GM18511 (cell line): ENCODE measurements at regions not wholly inside any gene's neighbourhood (a gene's known extent, or its start where the extent isn't known, plus 50 kb on each side); places are given as distances from the start of the nearest gene placed in this dataset.

Source experiments
- ATAC-seq: cut with Tn5 transposase; IDR thresholded peaks from one replicate; pipeline ENCODE4 v1.9.1; 2021; ENCODE audit warnings: mild to moderate bottlenecking, moderate library complexity; ENCODE audit not compliant: unreplicated experiment

DNA sequence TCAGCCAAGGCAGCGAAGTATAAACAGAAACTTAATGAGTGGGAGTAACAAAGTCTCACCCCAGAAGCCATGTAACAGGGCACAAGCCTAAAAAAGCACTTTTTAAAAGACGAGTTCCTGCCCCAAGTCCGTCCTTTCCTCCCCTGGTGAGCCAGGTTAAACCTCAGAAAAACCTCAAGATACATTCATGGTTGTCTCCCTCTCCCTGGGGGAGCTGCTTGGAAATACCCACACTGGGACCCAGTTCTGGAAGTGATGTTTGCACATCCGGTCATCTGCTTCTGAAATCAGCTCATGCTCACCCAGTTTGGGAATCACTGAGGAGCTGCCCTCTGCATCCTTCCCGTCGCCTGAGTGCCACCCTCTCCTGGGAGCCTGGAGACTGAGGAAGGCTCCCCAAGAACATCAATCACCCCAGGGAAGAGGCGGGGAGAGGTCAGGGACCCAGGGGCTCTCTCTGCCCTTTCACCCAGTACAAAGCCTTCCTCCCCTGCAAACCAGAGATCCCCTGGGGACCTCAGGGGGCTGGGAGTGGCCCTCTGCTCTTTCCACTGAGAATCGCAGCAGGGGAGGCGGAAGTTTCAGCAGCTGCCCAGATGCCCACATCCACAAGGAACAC, 150.6 kb upstream of the AGAP1 start:
- no peak for ATAC-seq

DNA sequence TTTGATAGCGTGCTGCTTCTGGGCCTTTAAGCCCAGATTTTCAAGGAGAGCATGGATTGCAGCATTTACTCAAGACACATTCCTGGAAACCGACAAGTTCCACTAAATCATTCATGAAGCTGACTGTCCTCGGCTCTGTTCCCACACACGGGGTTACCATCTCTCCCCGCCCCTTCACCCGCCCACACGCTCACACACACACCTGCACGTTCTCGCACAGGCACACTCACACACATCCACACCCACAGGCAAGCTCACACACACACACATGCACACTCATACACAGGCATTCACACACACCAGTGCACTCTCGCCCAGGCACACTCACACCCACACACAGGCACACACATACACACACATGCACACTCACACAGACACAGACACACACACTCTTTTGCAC, 150.0 kb upstream of the AGAP1 start:
- ATAC-seq, result no peak

DNA sequence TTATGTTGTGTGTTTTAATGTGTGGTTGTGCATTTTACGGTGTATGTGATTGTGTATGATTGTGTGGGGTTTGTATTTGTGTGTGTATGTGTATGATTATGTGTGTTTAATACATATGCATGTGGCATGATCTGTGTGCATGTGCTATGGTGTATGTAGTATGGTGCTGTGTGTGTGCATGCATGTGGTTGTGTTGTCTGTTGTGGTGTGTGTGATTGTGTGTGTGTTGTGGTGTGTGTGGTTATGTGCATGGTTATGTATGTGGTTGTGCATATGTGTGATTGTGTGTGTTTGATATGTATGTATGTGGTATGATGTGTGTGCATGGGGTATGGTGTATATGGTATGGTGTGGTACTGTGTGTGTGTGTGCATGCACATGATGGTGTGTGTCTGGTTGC, 148.1 kb upstream of the AGAP1 start:
- ATAC-seq, result no peak

DNA sequence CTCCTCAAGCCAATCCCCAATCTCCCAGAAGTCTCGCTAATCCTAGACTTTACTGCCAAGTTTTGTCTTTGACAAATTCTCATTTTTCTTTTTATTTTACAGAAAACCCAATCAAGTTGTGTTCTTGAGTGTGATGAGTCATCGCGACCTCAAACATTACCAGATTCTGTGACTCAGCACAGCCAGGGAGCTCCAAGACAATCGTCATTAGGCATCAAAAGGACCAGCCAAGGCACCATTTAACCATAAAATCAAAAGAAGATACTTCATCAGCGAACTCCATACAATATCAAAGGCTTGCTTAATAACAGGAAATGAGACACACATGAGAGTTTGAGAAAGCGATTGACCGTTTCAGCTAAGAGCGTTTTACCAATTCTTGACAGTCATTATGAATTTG, 146.2 kb upstream of the AGAP1 start:
- ATAC-seq, result no peak

DNA sequence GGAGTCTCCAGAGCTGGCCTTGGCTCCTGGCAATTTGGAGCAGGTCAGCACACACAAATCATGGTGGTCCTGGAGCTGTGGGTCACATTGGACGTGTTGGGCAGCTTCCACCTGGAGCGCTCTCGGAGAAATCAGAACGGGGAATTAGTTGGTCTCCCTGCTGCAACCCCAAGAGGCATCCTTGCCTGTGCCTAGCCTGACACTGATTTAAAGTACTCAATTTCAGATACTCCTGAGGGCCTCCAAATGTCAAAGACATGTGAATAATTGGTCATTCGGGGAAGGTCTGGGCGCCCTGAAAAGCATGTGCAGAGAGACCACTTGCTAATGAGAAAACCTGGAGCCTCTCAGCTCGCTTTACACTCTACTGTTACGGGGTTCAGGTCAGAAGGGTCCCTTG, 145.5 kb upstream of the AGAP1 start:
- no peak for ATAC-seq

DNA sequence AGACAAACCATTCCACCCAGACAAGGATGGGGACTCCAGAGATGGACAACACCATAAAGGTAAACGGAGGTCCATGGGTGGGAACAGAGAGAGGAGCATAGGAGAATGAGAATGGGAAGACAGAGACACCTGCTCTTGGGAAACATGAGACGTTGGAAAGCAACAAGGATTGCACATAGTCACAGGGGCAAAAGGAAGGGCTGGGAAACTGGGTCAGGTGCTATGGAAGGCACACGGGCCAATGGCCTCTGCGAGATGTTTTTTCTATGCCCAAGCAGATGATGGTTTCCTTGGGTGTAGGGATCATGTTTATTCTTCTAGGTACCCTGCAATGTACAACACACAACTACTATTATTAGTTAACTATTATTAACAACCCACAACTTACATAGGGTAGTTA, 143.6 kb upstream of the AGAP1 start:
- ATAC-seq, result no peak

DNA sequence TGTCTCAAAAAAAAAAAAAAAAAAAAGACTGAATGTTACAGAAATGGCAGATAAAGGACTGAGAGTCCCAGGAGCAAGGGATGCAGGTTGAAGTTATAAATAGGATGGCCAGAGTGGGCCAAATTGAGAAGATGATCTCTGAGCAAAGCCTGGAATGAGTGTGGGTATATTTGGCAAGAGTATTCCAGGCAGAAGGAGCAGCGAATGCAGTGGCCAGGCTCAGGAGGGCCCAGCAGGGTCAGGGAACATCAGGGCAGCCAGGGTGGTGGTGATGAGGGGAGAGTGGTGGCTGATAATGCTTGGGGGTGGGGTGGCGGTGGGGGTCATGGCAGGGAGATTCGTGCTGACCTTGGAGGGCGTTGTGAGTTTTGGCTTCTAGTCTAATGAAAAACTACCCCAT, 141.3 kb upstream of the AGAP1 start:
- no peak for ATAC-seq

DNA sequence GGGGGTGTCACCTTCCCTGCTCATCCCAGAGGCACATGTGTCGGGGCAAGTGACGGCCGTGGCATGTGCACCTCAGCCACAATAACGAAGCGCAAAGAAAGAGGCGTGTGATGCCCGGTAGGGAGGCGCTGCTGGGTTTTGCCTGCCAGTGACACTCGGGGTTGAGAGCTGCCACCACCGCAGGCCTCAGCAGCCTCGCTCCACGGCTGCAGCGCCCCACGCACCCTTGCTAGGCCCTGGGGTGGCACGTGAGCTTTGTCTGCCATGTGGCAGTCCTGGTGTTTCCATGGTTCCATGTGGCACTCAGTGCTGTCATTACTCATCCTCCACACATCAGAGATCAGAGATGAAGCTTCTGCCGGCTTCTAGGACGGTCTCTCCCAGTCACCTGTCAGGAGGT, 136.0 kb upstream of the AGAP1 start:
- no peak for ATAC-seq

DNA sequence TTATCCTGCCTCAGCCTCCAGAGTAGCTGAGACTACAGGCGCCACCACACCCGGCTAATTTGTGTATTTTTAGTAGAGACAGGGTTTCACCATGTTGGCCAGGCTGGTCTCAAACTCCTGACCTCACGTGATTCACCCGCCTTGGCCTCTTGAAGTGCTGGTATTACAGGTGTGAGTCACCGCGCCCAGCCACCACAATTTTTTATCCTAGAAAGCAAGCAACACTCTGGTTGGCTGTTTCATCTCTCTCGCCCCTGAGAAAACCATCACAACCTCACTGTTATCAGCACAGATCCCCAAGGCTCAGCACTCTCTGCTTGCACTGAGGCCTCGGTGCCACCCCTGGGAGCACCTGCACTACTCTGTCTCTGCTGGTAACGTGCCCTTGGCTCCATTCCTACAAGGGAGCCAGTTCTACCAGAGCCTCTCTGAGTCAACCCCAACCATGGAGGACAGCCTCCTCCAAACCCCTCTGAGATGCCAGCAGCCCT, 134.8 kb upstream of the AGAP1 start:
- ATAC-seq, result no peak

DNA sequence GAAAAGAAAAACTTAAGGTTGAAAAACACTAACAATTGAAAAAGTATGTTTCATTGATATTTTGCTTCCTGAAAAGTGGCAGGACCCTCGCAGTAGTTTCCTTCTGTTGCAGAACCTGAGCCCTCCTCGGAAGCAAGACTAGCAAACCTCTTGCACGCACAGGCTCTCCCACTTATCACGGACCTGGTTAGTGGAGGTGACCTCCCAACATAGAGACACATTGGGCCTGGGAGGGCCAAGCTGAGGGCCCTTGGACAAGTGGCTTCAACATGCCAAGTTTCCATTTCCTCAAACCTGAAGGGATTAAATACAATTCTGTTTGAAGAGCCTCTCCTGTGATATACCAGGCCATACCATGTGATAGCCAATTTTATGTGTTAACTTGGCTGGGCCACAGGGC, 133.4 kb upstream of the AGAP1 start:
- ATAC-seq, result no peak

DNA sequence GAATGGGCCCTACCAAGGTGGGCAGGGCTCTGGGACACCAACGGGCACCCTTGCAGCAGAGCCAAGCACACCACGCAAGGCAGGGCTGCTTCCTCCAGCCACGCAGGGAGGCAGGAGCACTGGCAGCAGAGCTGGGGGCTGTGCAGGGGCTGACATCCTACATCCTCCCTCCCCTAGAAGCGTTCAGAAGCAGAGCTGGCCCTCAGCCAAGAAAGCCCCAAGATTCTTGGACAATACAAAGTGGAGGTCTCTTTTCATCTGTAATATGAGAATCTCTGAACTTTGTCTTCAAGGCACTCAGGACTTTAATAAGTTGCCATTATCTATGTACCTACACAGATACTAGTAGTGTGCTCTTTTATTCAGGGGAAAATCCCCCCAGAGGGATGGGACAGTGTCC, 128.1 kb upstream of the AGAP1 start:
- no peak for ATAC-seq

DNA sequence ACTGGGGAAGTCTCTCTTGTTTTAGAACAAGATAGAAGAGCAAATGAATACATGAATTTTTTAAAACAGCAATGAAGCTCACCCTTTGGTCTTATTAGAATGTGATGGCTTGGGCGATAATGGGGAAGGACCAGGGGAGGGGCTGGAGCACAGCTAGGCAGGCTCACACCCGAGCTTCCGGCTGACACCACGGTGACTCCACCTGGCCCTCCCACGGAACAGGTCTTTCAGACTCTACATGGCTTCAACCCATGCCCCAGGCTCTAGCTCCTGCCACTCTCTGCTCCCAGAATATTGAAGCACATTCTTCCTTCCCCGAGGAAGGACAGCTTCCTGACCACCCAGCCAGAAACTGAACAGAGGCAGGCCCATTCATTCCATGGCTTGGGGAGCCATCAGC, 127.5 kb upstream of the AGAP1 start:
- ATAC-seq, result no peak

DNA sequence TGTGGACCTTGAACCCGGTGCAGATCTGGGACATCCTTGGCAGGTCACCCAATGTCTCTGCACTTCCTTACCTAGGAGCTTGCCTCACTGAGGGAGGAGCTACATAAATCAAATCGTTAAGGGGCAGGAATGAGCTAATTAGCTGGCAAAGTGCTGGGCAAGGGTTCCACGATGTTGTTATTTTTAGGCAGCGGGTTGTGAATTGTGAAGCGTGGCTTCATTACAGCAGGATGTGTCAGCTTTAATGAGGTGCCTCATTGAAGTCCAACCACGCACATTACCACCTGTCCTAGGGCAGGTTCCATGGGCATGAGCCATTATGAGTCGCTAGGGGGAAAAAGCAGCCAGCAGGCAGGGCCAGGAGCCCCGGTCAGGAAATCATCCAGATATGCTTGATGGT, 127.0 kb upstream of the AGAP1 start:
- no peak for ATAC-seq

DNA sequence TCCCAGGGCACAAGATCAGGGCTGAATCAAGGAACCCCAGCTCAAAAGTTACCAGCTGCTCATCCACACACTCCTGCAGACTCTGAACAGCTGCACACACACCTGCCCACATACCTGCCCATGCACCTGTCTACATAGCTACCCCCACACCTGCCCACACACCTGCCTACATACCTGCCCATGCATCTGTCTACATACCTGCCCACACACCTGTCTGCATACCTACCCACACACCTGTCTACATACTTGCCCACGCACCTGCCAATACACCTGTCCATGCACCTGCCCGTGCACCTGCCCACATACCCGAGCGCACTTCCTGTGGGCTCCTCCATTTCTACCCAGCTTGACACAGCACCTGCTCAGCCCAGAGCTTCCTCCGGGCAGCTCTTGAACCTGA, 122.8 kb upstream of the AGAP1 start:
- ATAC-seq, result no peak

DNA sequence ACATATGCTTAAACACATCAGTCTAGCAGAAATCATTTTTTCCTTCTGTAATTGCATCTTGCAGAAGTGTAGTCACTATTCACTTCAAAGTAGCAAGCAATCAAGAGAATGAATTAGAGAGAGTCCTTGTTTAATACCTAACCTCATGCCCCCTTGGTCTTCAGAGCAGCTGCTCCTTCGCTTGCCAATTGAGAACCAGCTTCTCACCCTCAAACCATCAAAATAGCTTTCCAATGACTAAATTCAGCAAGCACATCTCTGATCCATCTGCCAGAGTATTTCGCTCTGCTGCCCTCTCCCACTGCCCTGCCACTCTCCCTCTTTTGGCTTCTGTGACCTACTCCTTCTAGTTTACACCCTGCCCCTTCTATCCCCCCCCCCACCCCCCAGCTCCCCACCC, 120.7 kb upstream of the AGAP1 start:
- ATAC-seq, result no peak

DNA sequence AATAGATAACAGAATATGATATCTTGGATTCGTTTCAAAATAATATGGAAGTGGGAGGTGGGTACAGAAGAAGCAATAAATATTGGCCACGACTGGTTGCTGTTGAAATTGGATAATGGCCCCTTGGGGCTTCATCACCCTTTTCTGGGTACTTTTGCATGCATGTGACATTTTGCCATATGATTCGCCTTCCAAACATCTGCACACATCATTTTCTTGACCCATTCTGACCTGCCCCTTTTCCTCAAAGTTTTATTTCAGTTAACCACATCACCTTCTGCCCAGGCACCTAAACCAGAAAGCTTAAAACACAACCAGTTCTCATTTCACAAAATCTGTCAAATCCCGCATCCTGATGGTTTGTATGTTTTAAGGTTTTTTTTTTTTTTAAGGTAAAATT, 116.7 kb upstream of the AGAP1 start:
- no peak for ATAC-seq

DNA sequence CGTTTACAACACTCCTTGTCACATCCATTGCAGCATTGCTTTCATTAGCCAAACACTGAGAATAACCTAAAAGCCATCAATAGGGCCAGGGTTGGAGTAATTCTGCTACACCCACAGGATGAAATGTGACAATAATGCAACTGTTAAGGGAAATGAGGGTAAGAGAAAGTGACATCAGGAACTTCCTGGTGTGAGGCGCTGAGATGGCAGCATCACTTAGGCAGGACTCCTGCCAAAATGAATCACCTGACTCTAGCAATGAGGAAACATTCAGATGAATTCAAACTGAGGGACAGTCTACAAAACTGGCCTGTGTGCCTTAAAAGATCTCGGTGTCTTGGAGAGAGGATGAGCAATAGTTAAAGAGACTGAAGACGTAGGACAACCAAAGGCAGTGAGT, 115.6 kb upstream of the AGAP1 start:
- ATAC-seq, result no peak

DNA sequence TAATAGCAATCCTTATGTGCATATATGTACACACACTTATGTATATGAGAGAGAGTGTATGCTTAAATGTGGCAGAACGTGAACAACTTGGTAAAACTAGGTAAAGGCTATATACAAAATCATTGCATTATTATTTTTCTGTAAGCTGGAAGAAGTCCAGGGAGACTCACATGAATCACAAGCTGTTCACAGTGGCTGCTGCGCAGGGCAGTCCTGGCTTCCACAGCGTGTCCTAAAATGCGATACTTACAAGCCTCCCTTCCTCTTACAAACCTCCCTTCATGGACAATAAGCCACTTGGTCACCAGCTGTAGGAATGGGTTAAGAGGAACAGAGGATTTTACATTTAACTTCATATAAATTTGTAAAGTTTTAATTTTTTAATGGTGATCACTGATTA, 114.9 kb upstream of the AGAP1 start:
- no peak for ATAC-seq

DNA sequence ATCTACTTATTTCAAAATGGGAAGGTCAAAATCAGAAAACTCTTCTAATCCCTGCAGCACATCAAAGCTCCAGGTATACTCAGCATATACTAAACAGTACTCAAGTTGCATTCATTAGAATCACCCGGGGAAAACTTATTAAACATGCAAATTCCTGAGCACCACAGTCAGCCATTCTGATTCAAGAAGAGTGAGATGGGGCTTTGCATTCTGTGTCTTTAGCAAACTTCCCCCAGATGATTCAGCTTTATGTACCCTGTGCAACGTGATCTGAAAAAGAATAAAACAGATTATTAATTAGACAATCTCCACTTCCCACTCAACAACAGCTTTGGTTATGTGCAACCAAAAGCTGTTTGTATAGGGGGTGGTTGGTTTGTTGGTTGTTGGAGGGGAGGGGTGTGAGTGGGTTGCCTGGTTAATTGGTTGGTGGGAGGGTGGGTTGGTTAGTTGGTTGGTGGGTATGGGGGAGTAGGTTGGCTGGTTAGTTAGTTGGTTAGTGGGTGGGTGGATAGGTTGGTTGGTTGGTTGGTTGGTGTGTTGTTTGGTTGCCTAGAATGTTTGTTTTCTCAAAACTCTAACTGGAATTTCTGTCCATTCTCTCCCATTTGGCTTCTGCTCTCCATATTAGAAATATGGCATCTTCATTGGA, 112.5 kb upstream of the AGAP1 start:
- ATAC-seq, result no peak

DNA sequence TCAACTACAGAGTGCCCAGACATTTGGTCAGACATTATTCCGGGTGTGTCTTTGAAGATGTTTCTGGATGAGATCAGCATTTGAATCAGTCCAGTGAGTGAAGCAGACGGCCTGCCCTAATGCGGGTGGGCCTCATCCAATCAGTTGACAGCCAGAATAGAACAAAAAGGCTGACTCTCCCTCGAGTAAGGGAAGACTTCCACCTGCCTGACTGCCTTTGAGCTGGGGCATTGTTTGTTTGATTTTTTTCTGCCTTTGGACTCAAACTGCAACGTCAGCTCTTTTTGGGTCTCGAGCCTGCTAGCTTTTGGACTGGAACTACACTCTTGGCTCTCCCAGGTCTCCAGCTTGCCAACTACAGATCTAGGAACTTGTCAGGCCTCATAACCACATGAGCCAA, 111.7 kb upstream of the AGAP1 start:
- no peak for ATAC-seq

DNA sequence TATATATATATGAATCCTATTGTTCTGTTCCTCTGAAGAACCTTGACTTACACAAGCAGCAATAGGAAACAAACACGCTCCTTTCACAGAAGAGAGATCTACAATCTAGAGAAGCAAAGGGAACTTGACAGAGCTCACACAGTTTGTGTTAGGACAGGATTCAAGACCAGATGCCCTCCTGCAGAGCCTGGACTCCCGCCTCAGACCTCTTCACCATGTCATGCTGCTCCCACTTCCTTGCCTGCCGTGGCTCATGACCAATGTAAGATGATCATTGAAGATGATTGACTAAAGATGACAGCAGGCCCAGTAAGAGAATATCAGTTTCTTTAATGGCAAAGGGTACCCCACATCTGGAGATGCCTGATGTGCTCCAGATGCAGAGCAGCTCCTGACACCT, 111.2 kb upstream of the AGAP1 start:
- no peak for ATAC-seq

DNA sequence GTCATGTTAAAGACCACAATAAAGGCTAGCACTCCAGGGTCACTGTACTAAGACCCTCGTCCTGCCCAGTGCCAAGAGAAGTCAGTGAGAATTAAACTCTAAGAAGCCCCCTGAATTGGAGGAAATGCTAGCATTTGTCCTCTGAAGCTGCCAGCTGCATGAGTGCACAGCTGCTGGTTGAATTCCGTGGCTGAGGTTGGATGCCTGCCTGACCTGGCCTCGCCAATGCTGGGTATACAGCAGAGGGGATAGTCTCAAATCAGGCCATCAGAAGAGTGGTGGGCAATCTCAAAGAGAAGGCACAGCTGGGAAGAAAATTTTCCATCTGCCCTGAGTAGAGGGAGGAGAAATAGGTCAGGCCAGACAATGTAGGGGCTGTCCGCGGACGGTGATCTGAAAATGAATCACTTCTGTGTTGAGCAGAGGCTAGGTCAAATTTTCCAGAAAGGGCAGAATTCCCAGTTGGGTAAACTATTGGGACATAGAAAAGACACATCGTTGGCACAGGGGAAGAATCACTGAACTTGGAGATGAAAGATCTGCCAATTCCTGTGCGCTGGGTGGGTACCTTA, 110.5 kb upstream of the AGAP1 start:
- ATAC-seq, result no peak

DNA sequence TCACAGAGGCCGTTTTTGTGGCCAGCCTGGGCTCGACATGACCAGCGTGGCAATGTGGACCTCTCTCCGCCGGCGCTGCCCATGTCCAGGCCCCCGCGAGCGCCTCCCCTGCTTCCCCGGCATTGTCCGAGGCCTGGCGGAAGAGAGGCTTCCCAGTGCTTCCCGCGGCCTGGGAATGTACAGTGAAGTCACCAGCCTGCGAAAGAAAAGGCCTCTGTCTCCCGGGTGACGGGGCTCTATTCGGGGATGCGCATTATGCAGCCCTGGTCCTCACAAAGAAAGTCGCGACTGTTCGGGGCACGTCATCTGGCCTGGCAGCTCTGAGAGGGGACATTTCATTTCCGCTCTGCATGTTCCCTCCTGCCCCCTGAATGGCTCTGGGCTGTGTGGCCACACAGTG, 109.2 kb upstream of the AGAP1 start:
- ATAC-seq, result no peak
